H1 (cell line): ENCODE measurements at regions not wholly inside any gene's neighbourhood (a gene's known extent, or its start where the extent isn't known, plus 50 kb on each side); places are given as distances from the start of the nearest gene placed in this dataset.

Source experiments
- CBX8 ChIP-seq: fragments of 300-800, 300-1000 bp; sonication (generic); IDR thresholded peaks from 2 replicates; pipeline ENCODE4 v1.7.1; 2016; ENCODE audit warnings: low read depth, low read length, borderline replicate concordance
- CHD1 ChIP-seq: IDR thresholded peaks from 2 replicates; pipeline ENCODE4 v1.6.1; 2012; ENCODE audit warnings: low read depth, low read length, improper control_type of control experiment
- FOSL1 ChIP-seq: IDR thresholded peaks from 2 replicates; pipeline ENCODE4 v1.6.1; 2011; ENCODE audit warnings: mild to moderate bottlenecking, low read depth, low read length, moderate library complexity; ENCODE audit not compliant: insufficient read depth
- JUND ChIP-seq: IDR thresholded peaks from 2 replicates; pipeline ENCODE4 v1.6.1; 2011; ENCODE audit warnings: mild to moderate bottlenecking, improper control_type of control experiment, low read length
- KDM5A ChIP-seq: fragments of 200-600 bp; IDR thresholded peaks from 2 replicates; pipeline ENCODE4 v1.7.1; 2012; ENCODE audit warnings: mild to moderate bottlenecking, low read length, inconsistent platforms, mixed read lengths
- POLR2A ChIP-seq, 2 experiments: IDR thresholded peaks; 1 replicate in 1 of 2; 2 replicates in 1 of 2; pipeline ENCODE4 v1.6.1; 2011; ENCODE audit warnings: low read depth in 2 of 2, low read length in 2 of 2, mild to moderate bottlenecking in 2 of 2; ENCODE audit errors: control extremely low read depth in 1 of 2
- RBBP5 ChIP-seq: IDR thresholded peaks from 2 replicates; pipeline ENCODE4 v1.7.1; 2012; ENCODE audit warnings: low read depth, mild to moderate bottlenecking, inconsistent platforms, low read length, moderate library complexity, borderline replicate concordance
- SRF ChIP-seq: IDR thresholded peaks from 2 replicates; pipeline ENCODE4 v1.6.1; 2011; ENCODE audit warnings: mild to moderate bottlenecking, low read depth, low read length, moderate library complexity
- TF ChIP-seq, protein P1 (sequence below): fragments of 300-600 bp; sonication (generic); IDR thresholded peaks from 2 replicates; pipeline ENCODE4 v1.7.1; 2012; ENCODE audit warnings: low read length, moderate library complexity, mild to moderate bottlenecking, inconsistent platforms; ENCODE audit not compliant: insufficient replicate concordance
- TF ChIP-seq, protein P2 (sequence below): IDR thresholded peaks from 2 replicates; pipeline ENCODE4 v1.6.1; 2011; ENCODE audit warnings: low read depth, mild to moderate bottlenecking, low read length; ENCODE audit not compliant: insufficient read depth
- TF ChIP-seq, protein P3 (sequence below): IDR thresholded peaks from 2 replicates; pipeline ENCODE4 v1.6.1; 2012; ENCODE audit warnings: inconsistent platforms

DNA sequence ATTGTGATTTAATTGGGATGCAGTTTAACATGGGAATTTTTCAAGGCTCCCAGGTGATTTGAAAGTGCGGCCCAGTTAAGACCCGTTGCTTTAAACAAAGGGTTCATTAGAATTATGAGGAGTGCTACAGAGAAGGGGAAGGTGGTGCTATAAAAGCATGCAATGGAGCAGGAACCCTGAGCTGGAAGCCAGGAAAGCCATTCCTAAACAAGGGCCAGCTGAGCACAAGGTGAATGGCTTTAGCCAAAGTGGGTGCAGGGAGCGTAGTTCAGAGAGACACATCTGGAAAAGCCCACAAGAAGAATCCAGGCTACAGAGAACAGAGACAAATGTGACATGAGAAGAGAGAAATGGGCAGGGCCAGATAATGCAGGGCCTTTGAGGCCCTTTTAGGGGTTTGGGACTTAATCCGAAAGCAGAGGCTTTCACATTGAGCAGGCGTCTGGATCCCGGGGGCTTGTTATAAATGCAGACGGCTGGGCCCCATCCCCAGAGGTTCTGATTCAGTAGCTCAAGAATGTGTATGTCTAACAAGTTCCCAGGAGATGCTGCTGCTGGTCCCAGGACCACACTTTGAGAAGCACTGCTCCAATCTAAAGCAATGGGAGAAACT, 138.1 kb upstream of the WWC1 start (continued):
- TF ChIP-seq, protein P1, sequence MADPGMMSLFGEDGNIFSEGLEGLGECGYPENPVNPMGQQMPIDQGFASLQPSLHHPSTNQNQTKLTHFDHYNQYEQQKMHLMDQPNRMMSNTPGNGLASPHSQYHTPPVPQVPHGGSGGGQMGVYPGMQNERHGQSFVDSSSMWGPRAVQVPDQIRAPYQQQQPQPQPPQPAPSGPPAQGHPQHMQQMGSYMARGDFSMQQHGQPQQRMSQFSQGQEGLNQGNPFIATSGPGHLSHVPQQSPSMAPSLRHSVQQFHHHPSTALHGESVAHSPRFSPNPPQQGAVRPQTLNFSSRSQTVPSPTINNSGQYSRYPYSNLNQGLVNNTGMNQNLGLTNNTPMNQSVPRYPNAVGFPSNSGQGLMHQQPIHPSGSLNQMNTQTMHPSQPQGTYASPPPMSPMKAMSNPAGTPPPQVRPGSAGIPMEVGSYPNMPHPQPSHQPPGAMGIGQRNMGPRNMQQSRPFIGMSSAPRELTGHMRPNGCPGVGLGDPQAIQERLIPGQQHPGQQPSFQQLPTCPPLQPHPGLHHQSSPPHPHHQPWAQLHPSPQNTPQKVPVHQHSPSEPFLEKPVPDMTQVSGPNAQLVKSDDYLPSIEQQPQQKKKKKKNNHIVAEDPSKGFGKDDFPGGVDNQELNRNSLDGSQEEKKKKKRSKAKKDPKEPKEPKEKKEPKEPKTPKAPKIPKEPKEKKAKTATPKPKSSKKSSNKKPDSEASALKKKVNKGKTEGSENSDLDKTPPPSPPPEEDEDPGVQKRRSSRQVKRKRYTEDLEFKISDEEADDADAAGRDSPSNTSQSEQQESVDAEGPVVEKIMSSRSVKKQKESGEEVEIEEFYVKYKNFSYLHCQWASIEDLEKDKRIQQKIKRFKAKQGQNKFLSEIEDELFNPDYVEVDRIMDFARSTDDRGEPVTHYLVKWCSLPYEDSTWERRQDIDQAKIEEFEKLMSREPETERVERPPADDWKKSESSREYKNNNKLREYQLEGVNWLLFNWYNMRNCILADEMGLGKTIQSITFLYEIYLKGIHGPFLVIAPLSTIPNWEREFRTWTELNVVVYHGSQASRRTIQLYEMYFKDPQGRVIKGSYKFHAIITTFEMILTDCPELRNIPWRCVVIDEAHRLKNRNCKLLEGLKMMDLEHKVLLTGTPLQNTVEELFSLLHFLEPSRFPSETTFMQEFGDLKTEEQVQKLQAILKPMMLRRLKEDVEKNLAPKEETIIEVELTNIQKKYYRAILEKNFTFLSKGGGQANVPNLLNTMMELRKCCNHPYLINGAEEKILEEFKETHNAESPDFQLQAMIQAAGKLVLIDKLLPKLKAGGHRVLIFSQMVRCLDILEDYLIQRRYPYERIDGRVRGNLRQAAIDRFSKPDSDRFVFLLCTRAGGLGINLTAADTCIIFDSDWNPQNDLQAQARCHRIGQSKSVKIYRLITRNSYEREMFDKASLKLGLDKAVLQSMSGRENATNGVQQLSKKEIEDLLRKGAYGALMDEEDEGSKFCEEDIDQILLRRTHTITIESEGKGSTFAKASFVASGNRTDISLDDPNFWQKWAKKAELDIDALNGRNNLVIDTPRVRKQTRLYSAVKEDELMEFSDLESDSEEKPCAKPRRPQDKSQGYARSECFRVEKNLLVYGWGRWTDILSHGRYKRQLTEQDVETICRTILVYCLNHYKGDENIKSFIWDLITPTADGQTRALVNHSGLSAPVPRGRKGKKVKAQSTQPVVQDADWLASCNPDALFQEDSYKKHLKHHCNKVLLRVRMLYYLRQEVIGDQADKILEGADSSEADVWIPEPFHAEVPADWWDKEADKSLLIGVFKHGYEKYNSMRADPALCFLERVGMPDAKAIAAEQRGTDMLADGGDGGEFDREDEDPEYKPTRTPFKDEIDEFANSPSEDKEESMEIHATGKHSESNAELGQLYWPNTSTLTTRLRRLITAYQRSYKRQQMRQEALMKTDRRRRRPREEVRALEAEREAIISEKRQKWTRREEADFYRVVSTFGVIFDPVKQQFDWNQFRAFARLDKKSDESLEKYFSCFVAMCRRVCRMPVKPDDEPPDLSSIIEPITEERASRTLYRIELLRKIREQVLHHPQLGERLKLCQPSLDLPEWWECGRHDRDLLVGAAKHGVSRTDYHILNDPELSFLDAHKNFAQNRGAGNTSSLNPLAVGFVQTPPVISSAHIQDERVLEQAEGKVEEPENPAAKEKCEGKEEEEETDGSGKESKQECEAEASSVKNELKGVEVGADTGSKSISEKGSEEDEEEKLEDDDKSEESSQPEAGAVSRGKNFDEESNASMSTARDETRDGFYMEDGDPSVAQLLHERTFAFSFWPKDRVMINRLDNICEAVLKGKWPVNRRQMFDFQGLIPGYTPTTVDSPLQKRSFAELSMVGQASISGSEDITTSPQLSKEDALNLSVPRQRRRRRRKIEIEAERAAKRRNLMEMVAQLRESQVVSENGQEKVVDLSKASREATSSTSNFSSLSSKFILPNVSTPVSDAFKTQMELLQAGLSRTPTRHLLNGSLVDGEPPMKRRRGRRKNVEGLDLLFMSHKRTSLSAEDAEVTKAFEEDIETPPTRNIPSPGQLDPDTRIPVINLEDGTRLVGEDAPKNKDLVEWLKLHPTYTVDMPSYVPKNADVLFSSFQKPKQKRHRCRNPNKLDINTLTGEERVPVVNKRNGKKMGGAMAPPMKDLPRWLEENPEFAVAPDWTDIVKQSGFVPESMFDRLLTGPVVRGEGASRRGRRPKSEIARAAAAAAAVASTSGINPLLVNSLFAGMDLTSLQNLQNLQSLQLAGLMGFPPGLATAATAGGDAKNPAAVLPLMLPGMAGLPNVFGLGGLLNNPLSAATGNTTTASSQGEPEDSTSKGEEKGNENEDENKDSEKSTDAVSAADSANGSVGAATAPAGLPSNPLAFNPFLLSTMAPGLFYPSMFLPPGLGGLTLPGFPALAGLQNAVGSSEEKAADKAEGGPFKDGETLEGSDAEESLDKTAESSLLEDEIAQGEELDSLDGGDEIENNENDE: no peak
- TF ChIP-seq JUND (no peak), FOSL1 (no peak), CHD1 (no peak), KDM5A (no peak), POLR2A (IDR thresholded peaks at IDR 0.05; ENCODE audit: control extremely low read depth in 1 of 2, low read depth in 2 of 2, low read length in 2 of 2) (no peak), CBX8 (no peak), RBBP5 (no peak), SRF (no peak)
- TF ChIP-seq, protein P2, sequence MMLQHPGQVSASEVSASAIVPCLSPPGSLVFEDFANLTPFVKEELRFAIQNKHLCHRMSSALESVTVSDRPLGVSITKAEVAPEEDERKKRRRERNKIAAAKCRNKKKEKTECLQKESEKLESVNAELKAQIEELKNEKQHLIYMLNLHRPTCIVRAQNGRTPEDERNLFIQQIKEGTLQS: no peak
- TF ChIP-seq, protein P3, sequence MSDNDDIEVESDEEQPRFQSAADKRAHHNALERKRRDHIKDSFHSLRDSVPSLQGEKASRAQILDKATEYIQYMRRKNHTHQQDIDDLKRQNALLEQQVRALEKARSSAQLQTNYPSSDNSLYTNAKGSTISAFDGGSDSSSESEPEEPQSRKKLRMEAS: no peak
